ENCODE measurements at regions not wholly inside any gene's neighbourhood (a gene's known extent, or its start where the extent isn't known, plus 50 kb on each side); places are given as distances from the start of the nearest gene placed in this dataset.
"Not testable (repeated sequence)": the region's sequence is repeated elsewhere in the genome, so short reads cannot be mapped to it uniquely, and the experiment has no call there.

GRCh38 chr19:27708986-27709385, 1504.0 kb downstream of the UQCRFS1 start:
- not testable (repeated sequence) for TF ChIP-seq CTCF (IDR thresholded peaks at IDR 0.05 in 4 of 5, conservative IDR thresholded peaks at IDR 0.05 in 1 of 5); POLR2A (IDR thresholded peaks at IDR 0.05)

Data from gastrocnemius medialis (tissue), 4 donors.